SH-SY5Y (cell line): ENCODE measurements at regions not wholly inside any gene's neighbourhood (a gene's known extent, or its start where the extent isn't known, plus 50 kb on each side); places are given as distances from the start of the nearest gene placed in this dataset.

Experiments used
- GATA2 ChIP-seq: IDR thresholded peaks from 2 replicates; pipeline ENCODE4 v1.6.1; 2011; ENCODE audit warnings: mild to moderate bottlenecking, low read depth, low read length
- GATA3 ChIP-seq: IDR thresholded peaks from 2 replicates; pipeline ENCODE4 v1.6.1; 2011; ENCODE audit warnings: low read depth, mild to moderate bottlenecking, low read length, moderate library complexity

- TF ChIP-seq GATA3 (no peak), GATA2 (no peak)
These were observed 107.5 kb upstream of the SESN3 start for GRCh38 chr11:95338430-95338991.
